Ramos (cell line): ENCODE measurements at regions not wholly inside any gene's neighbourhood (a gene's known extent, or its start where the extent isn't known, plus 50 kb on each side); places are given as distances from the start of the nearest gene placed in this dataset.

Source experiments
- in situ Hi-C: fragments of 300-500 bp; cut with MboI; formaldehyde crosslinking; loops from one replicate; pipeline ENCODE4 v1.14.3; 2022; ENCODE audit warnings: low sequenced_read_pairs; ENCODE audit not compliant: unreplicated experiment

DNA sequence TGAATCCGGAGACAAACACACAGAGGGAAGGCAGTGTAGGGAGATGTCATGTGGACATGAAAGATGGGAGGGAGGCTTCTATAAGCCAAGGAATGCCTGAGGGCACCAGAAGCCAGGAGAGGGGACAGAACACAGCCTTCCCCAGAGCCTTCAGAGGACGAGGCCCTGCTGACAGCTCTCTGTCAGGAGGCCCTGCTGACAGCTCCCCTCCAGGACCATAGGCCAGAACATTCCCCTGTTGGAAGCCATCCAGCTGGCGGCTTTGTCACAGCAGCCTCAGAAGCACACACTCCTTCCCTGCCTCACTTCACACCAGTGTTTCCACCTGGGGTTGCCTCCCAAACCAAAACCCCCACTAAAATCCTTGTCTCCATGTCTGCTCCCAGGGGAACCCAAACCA, 171.3 kb upstream of the ID2 start:
- in situ Hi-C loops: no loop called here

GRCh38 chr2:8511868-8512612, 169.8 kb upstream of the ID2 start:
- in situ Hi-C loops: no loop called here

DNA sequence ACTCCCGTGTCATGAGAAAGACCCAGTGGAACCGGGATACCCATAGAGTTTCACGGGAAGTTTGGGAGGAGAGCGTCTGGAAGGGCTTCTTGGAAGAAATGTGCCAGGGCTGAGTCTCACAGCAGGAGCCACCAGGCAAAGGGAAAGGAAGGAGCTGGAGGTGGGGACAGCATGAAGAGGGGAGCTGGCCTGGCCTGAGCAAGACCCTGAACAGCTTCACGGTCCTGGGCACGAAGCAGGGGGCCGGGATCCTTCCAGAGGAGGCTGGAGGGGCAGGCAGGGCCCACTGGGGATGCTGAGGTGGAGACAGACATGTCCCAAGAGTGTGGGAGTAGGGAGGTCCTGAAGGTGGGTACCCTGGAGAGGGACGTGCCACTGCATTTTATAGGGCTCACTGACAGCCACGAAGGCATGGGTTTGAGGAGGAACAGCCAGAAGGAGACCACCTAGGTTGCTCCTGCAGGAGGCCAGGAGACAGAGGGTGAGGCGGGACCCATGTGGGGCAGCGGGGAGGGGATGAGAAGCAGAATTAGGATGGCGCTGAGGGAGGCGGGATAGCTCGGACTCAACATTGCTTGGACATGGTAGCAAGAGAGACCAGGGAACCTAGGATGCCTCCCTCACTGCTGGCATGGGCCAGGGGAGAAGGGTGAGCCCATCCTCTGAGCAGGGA, 168.1 kb upstream of the ID2 start:
- in situ Hi-C loops: no loop called here

DNA sequence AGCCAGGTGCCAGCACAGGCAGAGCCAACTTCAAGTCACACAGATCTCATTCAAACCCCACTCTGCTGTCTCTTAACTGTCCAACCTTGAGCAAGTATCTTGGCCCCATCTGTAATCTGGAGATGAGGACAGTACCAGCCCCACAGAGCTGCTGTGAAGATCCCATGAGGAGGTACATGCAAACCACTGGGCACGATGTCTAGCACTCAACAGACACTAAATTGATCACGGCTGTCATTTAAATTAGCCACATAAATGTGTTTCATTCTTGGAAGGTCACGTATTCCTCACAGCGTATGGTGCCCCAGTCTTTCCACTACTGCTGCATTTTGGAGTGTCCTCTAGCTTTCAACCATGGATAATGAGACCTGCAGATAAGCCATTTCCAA, 167.6 kb upstream of the ID2 start:
- in situ Hi-C loops: no loop called here

DNA sequence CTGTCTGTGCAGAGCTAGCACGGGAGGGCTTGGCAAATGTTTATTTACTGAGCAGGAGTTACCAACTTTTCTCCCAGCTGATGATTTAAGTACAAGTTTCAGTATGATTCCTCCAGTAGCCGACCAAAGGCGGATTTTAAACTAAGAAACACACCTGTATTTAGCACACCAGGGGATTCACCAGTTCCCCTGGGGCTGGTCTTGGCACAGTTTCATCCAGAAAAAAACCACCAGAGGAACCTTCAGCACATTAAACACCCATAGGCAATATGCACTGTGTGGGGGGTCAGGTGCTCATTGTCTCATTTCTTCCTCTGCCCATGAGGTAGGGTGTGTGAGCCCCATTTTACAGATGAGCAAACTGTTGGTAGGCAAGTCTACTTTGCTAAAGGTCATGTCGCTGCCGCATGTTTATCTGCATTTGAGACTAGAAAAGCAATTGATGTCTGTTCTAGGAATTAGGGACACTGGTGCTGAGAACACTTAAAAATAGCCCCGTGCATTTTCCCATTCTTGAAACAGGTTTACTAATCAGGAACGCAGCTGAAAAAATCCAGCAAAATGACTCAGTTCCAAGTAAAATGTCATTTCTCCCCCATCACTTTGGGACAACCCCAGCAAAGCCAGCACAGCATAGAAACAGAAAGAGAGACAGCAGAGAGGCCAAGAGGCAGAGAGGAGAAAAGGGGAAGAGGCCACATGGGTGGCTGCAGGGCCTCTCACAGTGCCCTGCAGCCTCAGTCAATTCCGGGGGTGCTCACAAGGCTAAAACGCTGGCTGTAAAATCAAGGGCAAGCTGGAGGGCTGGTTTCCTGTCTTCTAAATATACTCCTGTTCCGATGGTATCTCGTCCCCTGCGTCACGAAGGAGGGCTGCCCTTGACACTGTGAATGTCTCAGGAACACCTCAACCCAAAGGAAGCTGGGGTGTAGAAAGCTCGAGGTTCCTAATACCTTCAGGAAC, 166.8 kb upstream of the ID2 start:
- in situ Hi-C loops: no loop called here

GRCh38 chr2:8515864-8516533, 165.9 kb upstream of the ID2 start:
- in situ Hi-C loops: no loop called here

DNA sequence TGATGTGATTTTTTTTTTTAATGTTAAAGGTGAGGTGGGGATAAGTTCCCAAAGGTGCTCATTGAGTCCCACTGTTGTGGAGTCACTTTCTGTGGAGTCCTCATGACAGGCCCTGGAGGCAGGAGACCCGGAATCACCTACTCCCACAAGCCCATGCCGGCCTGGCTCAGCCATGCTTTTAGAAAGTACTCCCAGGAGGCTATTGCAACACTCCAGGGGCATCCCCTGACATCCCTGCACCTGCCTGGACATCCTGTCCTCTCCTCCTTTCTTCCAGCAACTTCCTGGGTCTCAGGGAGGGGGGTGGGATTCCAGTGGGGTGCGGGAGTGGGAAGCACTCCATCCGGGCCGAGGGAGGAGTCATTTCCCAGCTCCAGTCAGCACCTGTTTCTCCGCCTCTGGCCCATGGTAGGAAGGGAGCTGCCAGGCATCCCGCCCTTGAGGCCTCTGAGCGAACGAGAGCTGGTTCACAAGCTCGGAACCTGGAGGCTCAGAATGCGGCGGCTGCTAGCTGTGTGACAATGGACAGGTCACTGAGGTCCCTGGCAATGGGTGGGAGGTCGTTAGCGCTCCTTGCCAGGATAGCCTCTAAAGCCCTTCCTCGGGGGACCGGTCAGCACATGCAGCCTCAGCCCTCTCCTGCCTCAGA, 163.9 kb upstream of the ID2 start:
- in situ Hi-C loops: no loop called here

DNA sequence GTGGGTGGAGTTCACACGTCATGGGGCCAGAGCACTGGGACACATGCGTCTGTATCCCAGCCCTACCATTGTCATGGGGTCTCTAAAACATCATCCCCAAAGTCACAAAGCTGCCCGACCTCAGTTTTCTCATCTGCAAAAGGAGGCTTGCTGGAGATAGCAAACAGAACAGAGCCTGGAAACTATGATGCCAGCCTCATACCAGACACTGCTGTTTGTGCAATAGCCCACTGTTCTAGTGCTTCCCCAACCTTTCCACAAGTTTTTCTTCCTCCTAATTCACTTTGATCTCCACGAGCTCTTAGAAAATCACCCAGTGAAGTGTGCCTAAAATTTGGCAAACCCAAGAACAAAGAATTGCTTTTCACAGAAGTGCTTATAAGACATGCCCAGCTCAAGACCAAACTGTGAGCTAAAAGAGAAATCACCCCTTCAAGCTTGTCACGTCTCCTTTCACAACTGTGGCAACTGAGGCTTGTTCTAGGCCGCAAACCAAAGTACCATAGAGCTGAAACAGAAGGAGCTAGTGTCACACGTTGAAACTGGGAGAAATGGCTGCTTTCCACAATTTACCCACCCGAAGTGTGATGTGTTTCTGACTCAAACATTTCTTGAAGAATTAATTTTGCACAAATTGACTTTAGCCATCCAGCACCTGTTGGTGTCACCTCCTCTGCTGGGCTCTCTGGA, 162.7 kb upstream of the ID2 start:
- in situ Hi-C loops: no loop called here

DNA sequence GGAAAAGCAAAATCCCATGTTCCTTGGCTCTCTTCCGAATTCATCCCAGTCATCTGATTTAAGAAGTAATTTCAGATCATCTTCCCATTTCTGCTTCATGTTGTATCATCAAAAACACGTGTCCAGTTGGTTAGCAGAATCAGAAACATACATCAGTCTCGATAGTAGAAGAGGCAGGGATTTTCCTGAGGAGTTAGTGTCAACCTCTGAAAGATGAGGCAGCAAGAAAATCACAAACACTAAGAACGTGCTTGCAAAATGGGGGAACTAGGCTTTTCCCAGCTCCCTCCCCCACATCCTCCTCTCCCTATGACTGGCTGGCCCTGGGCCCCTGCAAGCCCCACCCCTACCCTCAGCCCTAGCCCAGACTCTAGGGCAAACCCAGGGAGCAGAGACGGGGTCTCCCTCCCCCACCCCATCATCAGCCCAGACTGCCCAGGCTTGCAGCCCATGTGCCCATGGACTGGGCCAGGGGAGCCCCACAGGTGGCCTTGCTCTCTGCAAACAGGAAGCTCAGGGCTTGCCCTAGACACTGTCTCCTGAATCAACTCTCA, 161.0 kb upstream of the ID2 start:
- in situ Hi-C loops: no loop called here

- in situ Hi-C loops: no loop called here
These were observed 159.2 kb upstream of the ID2 start for GRCh38 chr2:8522687-8523086.

DNA sequence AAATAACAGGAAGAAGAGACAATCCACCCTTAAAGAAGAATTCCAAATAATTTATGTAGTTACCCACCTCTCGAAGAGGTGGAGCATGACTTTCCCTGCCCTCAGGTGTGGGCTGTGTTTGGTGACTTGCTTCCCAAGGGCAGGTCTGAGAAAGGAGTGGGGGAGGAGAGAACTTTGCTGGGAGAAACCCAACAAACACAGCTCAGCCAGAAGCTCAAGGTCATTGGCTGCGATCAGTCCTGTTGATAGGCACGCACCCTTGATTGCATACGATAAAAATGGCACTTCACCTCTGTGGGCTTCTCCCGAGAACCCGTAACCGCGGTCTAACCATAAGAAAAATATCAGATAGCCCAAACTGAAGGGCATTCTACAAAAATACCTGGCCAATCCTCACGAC, 157.5 kb upstream of the ID2 start:
- in situ Hi-C loops: no loop called here

GRCh38 chr2:8524823-8525222, 157.0 kb upstream of the ID2 start:
- in situ Hi-C loops: loop anchor here (5.0 kb wide), 1 partner anchor 223 kb away; no protein-coding TSS in a partner anchor

GRCh38 chr2:8525236-8525581, 156.6 kb upstream of the ID2 start:
- in situ Hi-C loops: loop anchor here (5.0 kb wide), 1 partner anchor 223 kb away; no protein-coding TSS in a partner anchor

GRCh38 chr2:8525582-8526402, 156.1 kb upstream of the ID2 start:
- in situ Hi-C loops: loop anchor here (5.0 kb wide), 1 partner anchor 223 kb away; no protein-coding TSS in a partner anchor

- in situ Hi-C loops: loop anchor here (5.0 kb wide), 1 partner anchor 224 kb away; no protein-coding TSS in a partner anchor
These were observed 155.5 kb upstream of the ID2 start for GRCh38 chr2:8526403-8526696.

- in situ Hi-C loops: loop anchor here (5.0 kb wide), 1 partner anchor 225 kb away; no protein-coding TSS in a partner anchor
These were observed 154.8 kb upstream of the ID2 start for GRCh38 chr2:8527031-8527430.

- in situ Hi-C loops: loop anchor here (5.0 kb wide), 1 partner anchor 225 kb away; no protein-coding TSS in a partner anchor
These were observed 154.2 kb upstream of the ID2 start for GRCh38 chr2:8527676-8528075.

- in situ Hi-C loops: loop anchor here (5.0 kb wide), 1 partner anchor 227 kb away; no protein-coding TSS in a partner anchor
These were observed 153.0 kb upstream of the ID2 start for GRCh38 chr2:8528863-8529262.
